SU-DHL-6 (cell line): ENCODE measurements at regions not wholly inside any gene's neighbourhood (a gene's known extent, or its start where the extent isn't known, plus 50 kb on each side); places are given as distances from the start of the nearest gene placed in this dataset.
"Not testable (repeated sequence)": the region's sequence is repeated elsewhere in the genome, so short reads cannot be mapped to it uniquely, and the experiment has no call there.

Source experiments
- H2AFZ ChIP-seq: fragments of 200-600 bp; sonication (generic); 2 replicates; pipeline ENCODE4 v1.6.1; 2014; ENCODE audit warnings: low read depth, mild to moderate bottlenecking, moderate library complexity, mixed read lengths, antibody characterized with exemption, low read length; ENCODE audit not compliant: severe bottlenecking
- H3F3A ChIP-seq: fragments of 200-600 bp; shearing (Covaris generic); 2 replicates; pipeline ENCODE4 v1.6.0; 2016; ENCODE audit warnings: antibody characterized with exemption, mild to moderate bottlenecking; ENCODE audit not compliant: insufficient read depth
- H3K27ac ChIP-seq: fragments of 200-600 bp; sonication (generic); 2 replicates; pipeline ENCODE4 v1.5.1; 2016; ENCODE audit warnings: low read depth, mild to moderate bottlenecking, low read length, moderate library complexity, mixed read lengths
- H3K27me3 ChIP-seq: fragments of 200-600 bp; sonication (generic), shearing (Covaris generic); 2 replicates; pipeline ENCODE4 v1.6.0; 2014; ENCODE audit warnings: mild to moderate bottlenecking, low read length
- H3K36me3 ChIP-seq: fragments of 200-600 bp; sonication (generic); 2 replicates; pipeline ENCODE4 v1.6.1; 2014; ENCODE audit warnings: mild to moderate bottlenecking, low read length, mixed read lengths
- H3K4me2 ChIP-seq: fragments of 300-600, 200-600 bp; shearing (Covaris generic), sonication (generic); 2 replicates; pipeline ENCODE4 v1.6.0; 2014; ENCODE audit warnings: low read length, low read depth, mild to moderate bottlenecking; ENCODE audit not compliant: poor library complexity, severe bottlenecking
- H3K4me3 ChIP-seq: fragments of 200-600 bp; sonication (generic); 2 replicates; pipeline ENCODE4 v1.5.1; 2014; ENCODE audit warnings: antibody characterized with exemption, low read length, mild to moderate bottlenecking, mixed read lengths; ENCODE audit not compliant: insufficient read depth, poor library complexity, severe bottlenecking
- H3K79me2 ChIP-seq: fragments of 200-600 bp; sonication (generic); 2 replicates; pipeline ENCODE4 v1.6.1; 2014; ENCODE audit warnings: mild to moderate bottlenecking, low read length, moderate library complexity; ENCODE audit not compliant: insufficient read depth
- H3K9ac ChIP-seq: fragments of 200-600 bp; sonication (generic); 2 replicates; pipeline ENCODE4 v1.7.0; 2014; ENCODE audit warnings: mild to moderate bottlenecking, low read length
- H3K9me2 ChIP-seq: fragments of 200-600 bp; sonication (generic); replicated peaks from 2 replicates; pipeline ENCODE4 v1.6.1; 2014; ENCODE audit warnings: low read length; ENCODE audit not compliant: insufficient read depth
- H3K9me3 ChIP-seq: fragments of 200-600 bp; sonication (generic); 2 replicates; pipeline ENCODE4 v1.6.1; 2014; ENCODE audit warnings: low read length, mixed read lengths; ENCODE audit not compliant: insufficient read depth
- H4K20me1 ChIP-seq: fragments of 200-600 bp; sonication (generic); 2 replicates; pipeline ENCODE4 v1.6.1; 2014; ENCODE audit warnings: low read depth, mild to moderate bottlenecking, antibody characterized with exemption, low read length, moderate library complexity, mixed read lengths
- CTCF ChIP-seq: fragments of 200-600 bp; sonication (generic); IDR thresholded peaks from one replicate; pipeline ENCODE4 v1.5.1; 2017; ENCODE audit warnings: antibody characterized with exemption, mild to moderate bottlenecking, low read length, moderate library complexity; ENCODE audit not compliant: insufficient read depth, poor library complexity, severe bottlenecking
- EZH2phosphoT487 ChIP-seq: fragments of 200-600 bp; sonication (generic), shearing (Covaris generic); conservative IDR thresholded peaks from 2 replicates; pipeline ENCODE4 v1.6.1; 2018; ENCODE audit warnings: mild to moderate bottlenecking, antibody characterized with exemption, low read length, moderate library complexity, mixed read lengths

GRCh38 chr21:33968080-33968994, 52.7 kb upstream of the ATP5PO start:
- H3K4me3 ChIP-seq = no peak overlapping the region
- H4K20me1 ChIP-seq = no peaks in the 10 kb centered on the region
- H3K9me2 ChIP-seq = no peaks in the 10 kb centered on the region
- H3K27me3 ChIP-seq = no peaks in the 10 kb centered on the region
- H3K27ac ChIP-seq = no peak overlapping the region
- H3K36me3 ChIP-seq = no peaks in the 10 kb centered on the region
- peak overlapping the region; percentile 20 for H2AFZ ChIP-seq
- H3K9ac ChIP-seq = no peak overlapping the region
- H3K4me2 ChIP-seq = peak overlapping the region; percentile 9
- TF ChIP-seq CTCF (no peak), EZH2phosphoT487 (no peak)
- H3F3A ChIP-seq = no peaks in the 10 kb centered on the region
- H3K9me3 ChIP-seq = no peaks in the 10 kb centered on the region
- no peaks in the 10 kb centered on the region for H3K79me2 ChIP-seq

GRCh38 chr21:33967086-33967571, 51.5 kb upstream of the ATP5PO start:
- Histone ChIP-seq H3K9me3 (no peaks in the 10 kb centered on the region), H3K4me2 (no peak overlapping the region), H3K27me3 (no peaks in the 10 kb centered on the region), H3K36me3 (no peaks in the 10 kb centered on the region), H4K20me1 (no peaks in the 10 kb centered on the region), H3K9me2 (no peaks in the 10 kb centered on the region), H3K79me2 (no peaks in the 10 kb centered on the region), H3K9ac (no peak overlapping the region), H3K27ac (no peak overlapping the region), H3F3A (no peaks in the 10 kb centered on the region), H3K4me3 (no peak overlapping the region), H2AFZ (no peak overlapping the region)
- TF ChIP-seq EZH2phosphoT487 = no peak
- TF ChIP-seq CTCF = no peak

- H3K27me3 ChIP-seq = no peaks in the 10 kb centered on the region
- H3K9ac ChIP-seq = no peak overlapping the region
- H3F3A ChIP-seq = no peaks in the 10 kb centered on the region
- H3K4me3 ChIP-seq = no peak overlapping the region
- no peaks in the 10 kb centered on the region for H3K79me2 ChIP-seq
- H4K20me1 ChIP-seq = no peaks in the 10 kb centered on the region
- H2AFZ ChIP-seq = no peak overlapping the region
- no peaks in the 10 kb centered on the region for H3K9me2 ChIP-seq
- no peak overlapping the region for H3K27ac ChIP-seq
- no peak for TF ChIP-seq CTCF
- TF ChIP-seq EZH2phosphoT487 = no peak
- no peaks in the 10 kb centered on the region for H3K9me3 ChIP-seq
- no peak overlapping the region for H3K4me2 ChIP-seq
- H3K36me3 ChIP-seq = no peaks in the 10 kb centered on the region
Measured at GRCh38 chr21:33966324-33966949, 50.8 kb upstream of the ATP5PO start.

- H3K4me3 ChIP-seq, H3F3A ChIP-seq, H3K27me3 ChIP-seq, H2AFZ ChIP-seq, H3K9me2 ChIP-seq, H3K79me2 ChIP-seq, H3K36me3 ChIP-seq, H3K9ac ChIP-seq, H3K4me2 ChIP-seq, H4K20me1 ChIP-seq, H3K9me3 ChIP-seq, H3K27ac ChIP-seq: not testable (repeated sequence)
Measured at GRCh38 chr21:33965662-33966061, 50.1 kb upstream of the ATP5PO start.
